Osteoblast (primary cell): ENCODE measurements at regions not wholly inside any gene's neighbourhood (a gene's known extent, or its start where the extent isn't known, plus 50 kb on each side); places are given as distances from the start of the nearest gene placed in this dataset.

Experiments
- DNase-seq: peaks from one replicate; pipeline ENCODE4 v3.0.0; 2011; ENCODE audit warnings: low spot score, mixed read lengths; ENCODE audit not compliant: insufficient read length; ENCODE audit errors: missing footprints
- H2AFZ ChIP-seq: 2 replicates; pipeline ENCODE4 v1.6.0; 2011; ENCODE audit warnings: mild to moderate bottlenecking, low read length
- H3K27ac ChIP-seq: 2 replicates; pipeline ENCODE4 v1.5.1; 2011; ENCODE audit warnings: mild to moderate bottlenecking, low read depth, low read length, moderate library complexity
- H3K27me3 ChIP-seq: 2 replicates; pipeline ENCODE4 v1.6.0; 2012; ENCODE audit warnings: mild to moderate bottlenecking, control low read depth, inconsistent platforms, low read length, moderate library complexity; ENCODE audit not compliant: insufficient read depth
- H3K36me3 ChIP-seq: 2 replicates; pipeline ENCODE4 v1.5.1; 2011; ENCODE audit warnings: mild to moderate bottlenecking, low read length, control low read depth, moderate library complexity; ENCODE audit not compliant: insufficient read depth
- H3K4me1 ChIP-seq: 2 replicates; pipeline ENCODE4 v1.5.1; 2011; ENCODE audit warnings: mild to moderate bottlenecking, low read length, control low read depth, moderate library complexity; ENCODE audit not compliant: insufficient read depth
- H3K4me2 ChIP-seq: 2 replicates; pipeline ENCODE4 v1.6.0; 2011; ENCODE audit warnings: mild to moderate bottlenecking, low read length; ENCODE audit not compliant: insufficient read depth
- H3K4me3 ChIP-seq: fragments of 200-600 bp; sonication (generic); 3 replicates; pipeline ENCODE4 v1.5.1; 2012; ENCODE audit warnings: mild to moderate bottlenecking, low read length, inconsistent platforms; ENCODE audit not compliant: insufficient read depth
- H3K79me2 ChIP-seq: 2 replicates; pipeline ENCODE4 v1.6.0; 2012; ENCODE audit warnings: mild to moderate bottlenecking, low read length, control low read depth, inconsistent platforms; ENCODE audit not compliant: insufficient read depth
- H3K9me3 ChIP-seq: 2 replicates; pipeline ENCODE4 v1.5.1; 2011; ENCODE audit warnings: low read depth, low read length, control low read depth
- H4K20me1 ChIP-seq: 2 replicates; pipeline ENCODE4 v1.6.0; 2012; ENCODE audit warnings: mild to moderate bottlenecking, low read length, control low read depth; ENCODE audit not compliant: insufficient read depth
- TF ChIP-seq, protein P1 (sequence below): IDR thresholded peaks from 2 replicates; pipeline ENCODE4 v1.5.1; 2011; ENCODE audit warnings: mild to moderate bottlenecking, low read depth, low read length, moderate library complexity; ENCODE audit errors: extremely low read depth

DNA sequence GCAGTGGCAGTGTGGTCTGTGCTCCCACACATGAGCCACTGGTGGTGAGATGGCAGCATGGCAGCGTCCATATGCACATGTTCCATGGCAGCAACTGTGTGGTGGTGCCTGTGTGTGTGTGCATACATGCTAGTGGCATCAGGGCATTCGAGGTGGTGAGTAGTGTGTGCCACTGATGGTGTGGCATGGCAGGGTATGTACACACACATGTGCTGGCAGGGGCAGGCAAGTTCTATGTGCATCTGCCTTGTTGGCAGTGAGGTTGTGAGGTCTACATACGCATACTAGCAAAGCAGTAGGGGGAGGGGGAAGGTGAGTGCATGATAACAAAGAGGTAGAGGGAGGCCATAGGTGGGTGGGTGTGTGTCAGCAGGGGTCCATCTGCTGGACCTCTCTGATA is 378.7 kb downstream of the C3orf38 start:
- Histone ChIP-seq H3K27ac (no peak overlapping the region), H3K36me3 (no peaks in the 10 kb centered on the region), H3K4me1 (no peaks in the 10 kb centered on the region), H3K79me2 (no peaks in the 10 kb centered on the region), H2AFZ (no peak overlapping the region), H3K27me3 (no peaks in the 10 kb centered on the region), H3K4me3 (no peak overlapping the region), H4K20me1 (no peaks in the 10 kb centered on the region), H3K4me2 (no peak overlapping the region), H3K9me3 (no peaks in the 10 kb centered on the region)
- TF ChIP-seq, protein P1, sequence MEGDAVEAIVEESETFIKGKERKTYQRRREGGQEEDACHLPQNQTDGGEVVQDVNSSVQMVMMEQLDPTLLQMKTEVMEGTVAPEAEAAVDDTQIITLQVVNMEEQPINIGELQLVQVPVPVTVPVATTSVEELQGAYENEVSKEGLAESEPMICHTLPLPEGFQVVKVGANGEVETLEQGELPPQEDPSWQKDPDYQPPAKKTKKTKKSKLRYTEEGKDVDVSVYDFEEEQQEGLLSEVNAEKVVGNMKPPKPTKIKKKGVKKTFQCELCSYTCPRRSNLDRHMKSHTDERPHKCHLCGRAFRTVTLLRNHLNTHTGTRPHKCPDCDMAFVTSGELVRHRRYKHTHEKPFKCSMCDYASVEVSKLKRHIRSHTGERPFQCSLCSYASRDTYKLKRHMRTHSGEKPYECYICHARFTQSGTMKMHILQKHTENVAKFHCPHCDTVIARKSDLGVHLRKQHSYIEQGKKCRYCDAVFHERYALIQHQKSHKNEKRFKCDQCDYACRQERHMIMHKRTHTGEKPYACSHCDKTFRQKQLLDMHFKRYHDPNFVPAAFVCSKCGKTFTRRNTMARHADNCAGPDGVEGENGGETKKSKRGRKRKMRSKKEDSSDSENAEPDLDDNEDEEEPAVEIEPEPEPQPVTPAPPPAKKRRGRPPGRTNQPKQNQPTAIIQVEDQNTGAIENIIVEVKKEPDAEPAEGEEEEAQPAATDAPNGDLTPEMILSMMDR = no peak
- no peak for DNase-seq

DNA sequence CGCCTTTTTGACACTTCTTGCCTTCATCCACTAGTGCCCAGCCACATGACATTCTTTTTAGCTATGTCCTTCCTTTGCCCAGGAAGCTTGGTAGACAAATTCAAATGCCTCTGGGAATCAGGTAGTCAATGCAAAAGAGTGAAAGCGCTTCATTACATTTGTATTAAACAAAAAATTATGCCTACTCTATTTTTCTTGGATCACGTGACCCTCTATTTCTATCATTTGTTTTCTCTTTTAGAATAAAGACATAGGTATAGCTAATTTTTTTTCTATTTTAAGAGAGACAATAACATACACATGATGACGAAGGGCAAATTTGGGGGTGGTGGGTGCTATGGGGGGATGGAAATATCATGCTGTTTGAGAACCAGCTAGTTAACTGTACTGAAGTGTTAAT is 384.8 kb downstream of the C3orf38 start:
- Histone ChIP-seq H3K4me1 (no peaks in the 10 kb centered on the region), H3K4me2 (no peak overlapping the region), H2AFZ (no peak overlapping the region), H3K9me3 (no peaks in the 10 kb centered on the region), H3K4me3 (no peak overlapping the region), H3K79me2 (no peaks in the 10 kb centered on the region), H3K36me3 (no peaks in the 10 kb centered on the region), H4K20me1 (no peaks in the 10 kb centered on the region), H3K27me3 (no peaks in the 10 kb centered on the region), H3K27ac (no peak overlapping the region)
- TF ChIP-seq, protein P1 = no peak
- DNase-seq = no peak

DNA sequence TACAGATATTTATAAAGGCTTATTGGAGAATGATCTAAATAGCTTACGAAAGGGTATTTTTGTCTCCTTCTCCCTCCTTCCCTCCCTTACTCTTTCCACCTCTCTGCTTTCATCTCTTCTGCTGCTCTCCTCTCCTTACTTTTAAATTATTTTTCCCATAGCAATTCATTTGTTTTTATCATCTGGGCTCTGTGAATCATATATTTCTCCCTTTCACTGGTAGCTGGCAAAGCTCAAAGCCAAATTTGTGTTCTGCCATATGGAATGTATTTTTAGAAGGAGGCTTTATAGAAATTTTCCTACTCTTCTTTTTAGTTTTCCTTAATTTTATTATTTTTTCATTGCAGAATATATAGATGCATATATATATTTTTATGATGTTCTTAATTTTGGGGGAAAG is 385.8 kb downstream of the C3orf38 start:
- no peak overlapping the region for H3K27ac ChIP-seq
- no peaks in the 10 kb centered on the region for H4K20me1 ChIP-seq
- H3K4me3 ChIP-seq = no peak overlapping the region
- no peak for DNase-seq
- no peaks in the 10 kb centered on the region for H3K27me3 ChIP-seq
- no peaks in the 10 kb centered on the region for H3K36me3 ChIP-seq
- no peaks in the 10 kb centered on the region for H3K9me3 ChIP-seq
- no peak overlapping the region for H3K4me2 ChIP-seq
- no peaks in the 10 kb centered on the region for H3K4me1 ChIP-seq
- H2AFZ ChIP-seq = no peak overlapping the region
- TF ChIP-seq, protein P1 = no peak
- H3K79me2 ChIP-seq = no peaks in the 10 kb centered on the region

DNA sequence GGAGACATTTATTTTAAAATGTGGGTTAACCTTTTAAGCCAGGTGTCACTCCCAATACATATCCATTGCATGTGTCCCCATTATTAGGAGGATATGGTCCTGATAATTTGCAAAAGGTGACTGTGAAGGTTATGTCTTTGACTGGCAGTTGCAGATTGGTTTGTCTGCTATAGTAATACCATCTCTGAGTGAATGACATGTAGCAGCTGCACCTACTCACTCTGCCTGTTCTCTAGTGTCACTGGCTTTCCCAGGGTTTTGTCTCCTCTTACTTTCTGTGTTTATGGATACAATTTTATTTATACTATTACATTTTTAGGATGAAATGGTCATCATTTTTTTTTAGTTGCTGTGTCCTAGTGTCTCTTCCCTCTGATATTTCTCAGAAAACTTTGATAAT is 393.2 kb downstream of the C3orf38 start:
- Histone ChIP-seq H3K27me3 (no peaks in the 10 kb centered on the region), H3K36me3 (no peaks in the 10 kb centered on the region), H3K4me2 (no peak overlapping the region), H2AFZ (no peak overlapping the region), H3K79me2 (no peaks in the 10 kb centered on the region), H3K9me3 (no peaks in the 10 kb centered on the region), H3K4me1 (no peaks in the 10 kb centered on the region), H3K4me3 (no peak overlapping the region), H3K27ac (no peak overlapping the region), H4K20me1 (no peaks in the 10 kb centered on the region)
- TF ChIP-seq, protein P1 = no peak
- DNase-seq = no peak
